ENCODE measurements at regions not wholly inside any gene's neighbourhood (a gene's known extent, or its start where the extent isn't known, plus 50 kb on each side); places are given as distances from the start of the nearest gene placed in this dataset.

GRCh38 chr4:108529102-108529501, 91.3 kb upstream of the RPL34 start:
- TF ChIP-seq CTCF (IDR thresholded peaks at IDR 0.05) (no peak), POLR2AphosphoS5 (IDR thresholded peaks at IDR 0.05) (no peak)

All from esophagus muscularis mucosa (tissue), 3 donors.